PC-3 (cell line): ENCODE measurements at regions not wholly inside any gene's neighbourhood (a gene's known extent, or its start where the extent isn't known, plus 50 kb on each side); places are given as distances from the start of the nearest gene placed in this dataset.

Experiments used
- CTCF ChIP-seq: fragments of 300-600 bp; sonication (generic); conservative IDR thresholded peaks from 2 replicates; pipeline ENCODE4 v1.5.1; 2017; ENCODE audit warnings: antibody characterized with exemption, low read depth, mild to moderate bottlenecking, low read length
- EZH2 ChIP-seq: fragments of 300-600 bp; sonication (generic); IDR thresholded peaks from one replicate; pipeline ENCODE4 v1.6.1; 2017; ENCODE audit warnings: antibody characterized with exemption, mild to moderate bottlenecking, low read length; ENCODE audit not compliant: unreplicated experiment
- EZH2phosphoT487 ChIP-seq: fragments of 300-600 bp; sonication (generic); IDR thresholded peaks from 2 replicates; pipeline ENCODE4 v1.6.1; 2018; ENCODE audit warnings: mild to moderate bottlenecking, antibody characterized with exemption, low read length, borderline replicate concordance

DNA sequence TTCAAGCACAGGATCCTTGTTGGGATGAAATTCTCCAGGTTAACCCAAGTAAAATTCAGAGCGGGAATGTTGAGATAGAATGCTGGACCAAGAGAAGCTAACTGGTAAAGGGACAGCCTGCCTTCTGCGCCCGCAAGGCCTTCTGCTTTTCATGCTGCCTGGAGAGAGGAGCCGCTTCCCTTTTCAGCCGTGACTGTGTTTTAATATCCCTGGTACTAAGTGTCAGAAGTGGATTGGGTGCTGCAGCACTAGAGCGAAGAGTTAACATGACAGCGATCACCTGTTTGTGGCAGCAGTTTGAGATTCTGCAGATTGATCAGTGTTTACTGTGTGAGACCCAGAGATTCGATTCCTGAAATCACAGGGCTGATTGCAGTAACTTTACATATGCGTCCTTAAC is 197.4 kb upstream of the ZNF536 start:
- TF ChIP-seq CTCF (no peak), EZH2 (no peak), EZH2phosphoT487 (no peak)
